AG09309 (cell line): ENCODE measurements at regions not wholly inside any gene's neighbourhood (a gene's known extent, or its start where the extent isn't known, plus 50 kb on each side); places are given as distances from the start of the nearest gene placed in this dataset.

Source experiments
- DNase-seq: peaks from one replicate; pipeline ENCODE4 v3.0.0-alpha.2; 2010; ENCODE audit warnings: low read depth
- H3K4me3 ChIP-seq: 2 replicates; pipeline ENCODE4 v1.5.1; 2011; ENCODE audit warnings: mild to moderate bottlenecking, low read depth, low read length, moderate library complexity; ENCODE audit not compliant: control insufficient read depth
- TF ChIP-seq, protein P1 (sequence below): IDR thresholded peaks from 2 replicates; pipeline ENCODE4 v1.5.1; 2011; ENCODE audit warnings: mild to moderate bottlenecking, low read depth, low read length, inconsistent platforms; ENCODE audit not compliant: insufficient read depth, control insufficient read depth; ENCODE audit errors: missing control alignments

DNA sequence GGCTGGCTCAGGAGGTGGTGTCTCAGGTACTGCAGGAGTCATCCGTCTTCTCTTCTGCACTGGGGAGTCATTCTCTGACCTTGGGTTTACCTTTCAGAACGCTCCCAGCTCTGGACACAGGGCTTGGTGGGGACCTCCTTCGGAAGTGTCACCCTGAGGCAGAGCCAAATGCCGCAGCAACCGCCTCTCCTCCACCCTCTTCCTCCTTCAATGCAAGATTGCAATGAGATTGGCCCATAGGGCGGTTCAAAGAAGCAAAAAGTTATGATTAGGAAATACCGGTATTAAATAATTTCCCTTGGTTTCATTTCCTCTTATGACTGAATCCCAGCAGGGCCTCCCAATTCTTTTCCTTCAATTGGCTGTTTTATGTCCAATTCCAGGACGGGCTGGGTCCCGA, 178.8 kb downstream of the ACKR3 start:
- DNase-seq: no peak
- no peak overlapping the region for H3K4me3 ChIP-seq
- TF ChIP-seq, protein P1, sequence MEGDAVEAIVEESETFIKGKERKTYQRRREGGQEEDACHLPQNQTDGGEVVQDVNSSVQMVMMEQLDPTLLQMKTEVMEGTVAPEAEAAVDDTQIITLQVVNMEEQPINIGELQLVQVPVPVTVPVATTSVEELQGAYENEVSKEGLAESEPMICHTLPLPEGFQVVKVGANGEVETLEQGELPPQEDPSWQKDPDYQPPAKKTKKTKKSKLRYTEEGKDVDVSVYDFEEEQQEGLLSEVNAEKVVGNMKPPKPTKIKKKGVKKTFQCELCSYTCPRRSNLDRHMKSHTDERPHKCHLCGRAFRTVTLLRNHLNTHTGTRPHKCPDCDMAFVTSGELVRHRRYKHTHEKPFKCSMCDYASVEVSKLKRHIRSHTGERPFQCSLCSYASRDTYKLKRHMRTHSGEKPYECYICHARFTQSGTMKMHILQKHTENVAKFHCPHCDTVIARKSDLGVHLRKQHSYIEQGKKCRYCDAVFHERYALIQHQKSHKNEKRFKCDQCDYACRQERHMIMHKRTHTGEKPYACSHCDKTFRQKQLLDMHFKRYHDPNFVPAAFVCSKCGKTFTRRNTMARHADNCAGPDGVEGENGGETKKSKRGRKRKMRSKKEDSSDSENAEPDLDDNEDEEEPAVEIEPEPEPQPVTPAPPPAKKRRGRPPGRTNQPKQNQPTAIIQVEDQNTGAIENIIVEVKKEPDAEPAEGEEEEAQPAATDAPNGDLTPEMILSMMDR: no peak

DNA sequence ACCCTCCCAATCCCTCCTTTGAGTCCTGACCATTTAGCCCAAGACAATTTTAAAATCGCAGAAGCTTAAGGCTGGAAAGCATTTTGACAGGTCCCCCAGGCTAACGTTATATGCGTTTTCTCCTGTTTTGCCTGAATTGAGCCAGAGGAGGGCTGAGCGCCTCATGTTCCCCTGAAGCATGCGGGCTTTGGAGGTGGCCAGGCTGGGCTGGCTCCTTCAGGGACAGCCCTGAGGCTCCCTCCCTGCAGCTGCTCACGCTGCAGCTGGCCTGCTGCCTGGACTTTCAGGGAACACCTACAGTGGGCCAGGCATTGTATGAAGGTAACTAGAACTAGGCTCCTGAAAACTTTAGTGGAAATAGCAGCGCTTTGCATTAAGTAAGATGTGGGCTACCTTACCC, 179.2 kb downstream of the ACKR3 start:
- TF ChIP-seq, protein P1: no peak
- no peak overlapping the region for H3K4me3 ChIP-seq
- no peak for DNase-seq

DNA sequence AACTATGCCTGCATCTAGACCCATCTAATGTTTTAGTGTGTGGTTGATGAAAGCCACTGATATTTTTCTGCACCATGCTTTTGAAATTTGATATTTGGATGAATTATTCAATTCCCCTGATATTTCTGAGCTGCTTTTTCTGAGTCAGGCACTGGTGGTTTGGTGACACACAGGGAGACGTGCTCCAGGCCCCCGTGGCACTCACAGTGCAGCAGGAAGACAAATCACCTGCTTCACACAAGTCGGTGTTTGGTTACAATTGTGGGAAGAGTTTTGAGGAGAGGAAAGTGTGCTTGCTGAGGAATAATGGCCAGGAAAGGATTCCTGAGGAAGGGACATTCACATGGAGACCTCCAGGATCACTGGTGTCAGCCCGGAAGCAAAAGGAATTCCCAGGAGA, 179.7 kb downstream of the ACKR3 start:
- DNase-seq: no peak
- TF ChIP-seq, protein P1: no peak

DNA sequence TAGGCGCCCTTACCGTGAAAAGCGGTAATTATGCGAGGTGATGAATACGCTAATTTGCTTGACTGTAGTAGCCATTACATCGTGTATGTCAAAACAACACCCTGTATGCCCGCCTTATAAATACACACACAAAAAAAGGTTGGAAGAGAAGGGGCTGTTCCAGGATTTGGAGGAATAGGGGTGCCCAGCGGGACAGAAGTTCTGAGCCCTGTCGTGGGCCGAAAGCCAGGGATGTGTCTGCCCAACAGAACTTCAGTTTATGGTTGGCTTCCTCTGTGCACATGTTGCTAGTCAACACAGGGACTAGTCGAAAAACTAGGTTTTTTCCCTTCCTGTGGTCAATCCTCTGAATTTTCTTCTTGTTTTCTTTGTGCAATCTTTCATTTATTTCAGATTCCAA, 182.5 kb downstream of the ACKR3 start:
- H3K4me3 ChIP-seq: no peak overlapping the region
- no peak for DNase-seq
- TF ChIP-seq, protein P1: no peak

More for the DNA sequence above, 179.7 kb downstream of the ACKR3 start:
- no peak overlapping the region for H3K4me3 ChIP-seq

DNA sequence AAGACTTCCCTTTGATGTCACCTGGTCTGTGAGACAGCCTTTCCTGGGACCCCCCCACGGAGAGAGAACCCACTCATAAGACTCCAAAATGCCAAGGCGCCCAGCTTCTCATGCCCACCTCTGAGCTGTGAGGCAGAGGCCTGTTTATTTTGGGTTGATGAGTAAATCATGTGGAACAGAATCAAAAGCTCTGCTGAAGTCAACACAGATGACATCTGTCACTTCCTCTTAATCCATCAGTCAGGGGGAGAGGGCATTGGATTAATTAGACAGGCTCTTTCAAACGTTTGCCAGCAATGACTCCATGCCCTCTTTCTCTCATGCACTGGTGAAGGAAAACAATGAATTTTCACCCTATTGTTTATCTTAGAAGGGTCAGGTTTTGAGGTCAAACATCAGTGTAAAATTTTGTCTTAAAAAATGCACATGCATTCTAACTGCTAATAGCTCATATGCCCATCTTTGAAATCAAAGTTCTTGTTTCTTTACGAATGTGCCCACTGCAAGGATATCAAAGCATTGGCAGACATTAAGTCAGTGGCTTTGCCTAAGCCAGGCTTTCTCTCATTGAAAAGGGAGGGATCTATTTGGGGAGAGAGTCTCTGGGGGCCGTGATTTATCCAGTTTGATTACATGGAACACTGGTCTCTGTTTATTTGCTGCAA, 184.1 kb downstream of the ACKR3 start:
- DNase-seq: no peak
- TF ChIP-seq, protein P1: no peak
- H3K4me3 ChIP-seq: no peak overlapping the region

DNA sequence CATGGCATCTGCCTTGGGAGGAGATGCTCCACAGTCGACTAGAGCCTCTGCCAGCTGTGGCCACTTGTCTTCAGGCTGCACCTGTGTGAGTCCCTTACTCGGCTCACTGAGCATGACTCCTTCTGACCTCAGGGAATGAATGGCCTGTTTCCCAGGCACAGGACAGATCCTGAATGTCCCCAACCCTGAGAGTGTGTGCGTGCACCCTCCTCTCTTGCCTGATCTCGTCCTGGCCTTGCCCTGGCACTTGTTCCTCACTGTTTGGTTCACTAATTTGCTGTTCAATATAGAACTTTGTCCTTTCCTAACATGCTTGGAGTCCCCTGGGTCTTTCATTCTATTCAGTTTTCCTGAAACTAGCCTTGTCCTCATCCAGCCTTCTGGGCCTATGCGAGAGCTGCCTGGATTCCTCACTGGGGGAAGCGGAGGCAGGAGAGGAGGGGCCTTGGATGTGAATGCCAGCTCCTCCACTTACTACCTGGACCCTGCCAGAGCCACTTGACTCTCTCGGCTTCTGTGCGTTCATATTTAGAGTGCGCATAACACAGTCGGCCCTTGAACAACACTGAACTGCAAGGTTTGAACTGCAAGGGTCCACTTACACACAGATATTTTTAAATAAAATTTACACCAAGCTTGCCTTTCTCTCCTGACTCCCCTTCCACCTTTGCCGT, 184.8 kb downstream of the ACKR3 start:
- DNase-seq: no peak
- no peak overlapping the region for H3K4me3 ChIP-seq
- TF ChIP-seq, protein P1: no peak
